ENCODE measurements at regions not wholly inside any gene's neighbourhood (a gene's known extent, or its start where the extent isn't known, plus 50 kb on each side); places are given as distances from the start of the nearest gene placed in this dataset.

DNA sequence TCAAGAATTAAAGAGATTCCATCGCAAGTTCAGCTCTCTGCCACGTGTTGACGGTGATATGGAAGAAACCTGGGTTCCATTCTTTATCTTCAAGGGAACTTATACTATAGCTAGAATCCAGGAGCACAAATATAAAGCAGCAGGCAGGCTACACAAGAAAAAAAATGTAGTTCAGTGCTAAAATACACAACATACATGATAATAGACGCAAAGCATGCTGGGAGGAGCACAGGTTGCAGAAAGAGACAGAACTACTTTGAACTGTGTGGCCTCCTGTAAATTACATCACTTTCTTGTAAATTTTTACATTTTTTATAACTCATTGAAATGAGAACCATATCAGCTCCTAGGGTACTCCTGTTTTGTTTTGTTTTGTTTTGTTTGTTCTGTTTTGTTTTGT lies 53.8 kb upstream of the RBM24 start:
- no peaks in the 10 kb centered on the region for H3K36me3 ChIP-seq (ENCODE audit: insufficient read depth, low read depth, low read length)
- no peak overlapping the region for H3K27ac ChIP-seq (ENCODE audit: low read length)
- H3K4me1 ChIP-seq (ENCODE audit: insufficient read depth, low read length): no peaks in the 10 kb centered on the region
- H3K27me3 ChIP-seq (ENCODE audit: insufficient read depth, low read length): no peaks in the 10 kb centered on the region
- H3K4me3 ChIP-seq (ENCODE audit: low read length): no peak overlapping the region
- H3K9ac ChIP-seq (ENCODE audit: low read depth, low read length): no peak overlapping the region
- no peaks in the 10 kb centered on the region for H3K9me3 ChIP-seq (ENCODE audit: insufficient read depth, low read depth, low read length)
